ENCODE measurements at regions not wholly inside any gene's neighbourhood (a gene's known extent, or its start where the extent isn't known, plus 50 kb on each side); places are given as distances from the start of the nearest gene placed in this dataset.

- TF ChIP-seq ZNF274 (IDR thresholded peaks at IDR 0.05; ENCODE audit: low read depth, low read length), result no peak
- no peak for TF ChIP-seq YY1 (IDR thresholded peaks at IDR 0.05; ENCODE audit: insufficient read depth, insufficient read length)
- TF ChIP-seq SUZ12 (IDR thresholded peaks at IDR 0.05; ENCODE audit: extremely low read depth, insufficient read depth, insufficient read length), result no peak
These were observed 1676.9 kb downstream of the PCDH9 start for GRCh38 chr13:65553096-65553727.
